GM12878 (cell line): ENCODE measurements at regions not wholly inside any gene's neighbourhood (a gene's known extent, or its start where the extent isn't known, plus 50 kb on each side); places are given as distances from the start of the nearest gene placed in this dataset.
"Not testable (repeated sequence)": the region's sequence is repeated elsewhere in the genome, so short reads cannot be mapped to it uniquely, and the experiment has no call there.

Experiments used
- ATAC-seq: fragments of 200-7000 bp; cut with Tn5 transposase; 3 replicates; pipeline ENCODE4 v1.9.1; 2020; ENCODE audit warnings: mild to moderate bottlenecking, moderate library complexity
- BruUV-seq: library from RNA; stranded (reverse); fragments of 400-500 nt; replicated peaks from 2 replicates; lab custom pipeline; 2021; lab: Mats Ljungman, UMichigan
- CTCF ChIA-PET: fragments of 300-600 bp; sonication (Branson Sonifier 250); formaldehyde crosslinking; extraction: SDS; loops from one replicate; lab custom pipeline; 2021; ENCODE audit warnings: inconsistent platforms; lab: Yijun Ruan, JAX
- POLR2A ChIA-PET: fragments of 350-600 bp; formaldehyde crosslinking; extraction: SDS; loops from one replicate; lab custom pipeline; 2021; ENCODE audit warnings: inconsistent platforms; lab: Charles Lee
- RAD21 ChIA-PET: fragments of 300-600 bp; sonication (Branson Sonifier 250); formaldehyde crosslinking; loops from one replicate; lab custom pipeline; 2023; ENCODE audit warnings: antibody characterized with exemption; ENCODE audit not compliant: unreplicated experiment; lab: Charles Lee
- SMC1A ChIA-PET: fragments of 300-600 bp; sonication (Branson Sonifier 250); formaldehyde crosslinking; loops from one replicate; lab custom pipeline; 2023; ENCODE audit not compliant: unreplicated experiment, uncharacterized antibody; lab: Charles Lee
- DNase-seq: peaks from one replicate; pipeline ENCODE4 v3.0.0-alpha.2; 2011; ENCODE audit warnings: low read depth, low spot score
- FAIRE-seq: peaks from 3 replicates; lab custom pipeline; 2011; peaks lifted over from hg19 to GRCh38; lab: Jason Lieb, UNC
- H2AFZ ChIP-seq: 2 replicates; pipeline ENCODE4 v1.6.0; 2011; ENCODE audit warnings: low read depth, low read length, control low read depth; ENCODE audit not compliant: control insufficient read depth
- H3K27ac ChIP-seq: 2 replicates; pipeline ENCODE4 v1.5.1; 2011; ENCODE audit warnings: control low read depth; ENCODE audit not compliant: control insufficient read depth, insufficient read depth
- H3K27me3 ChIP-seq, 2 experiments: replicated peaks in 1 of 2; 2 replicates each; pipeline versions ENCODE4 v1.6.0 to v1.6.1; 2011; ENCODE audit warnings: low read length in 1 of 2; ENCODE audit not compliant: control insufficient read depth in 2 of 2, insufficient read depth in 2 of 2
- H3K36me3 ChIP-seq, 2 experiments: 2 replicates each; pipeline ENCODE4 v1.5.1; 2011; ENCODE audit warnings: low read length in 1 of 2; ENCODE audit not compliant: control insufficient read depth in 2 of 2, insufficient read depth in 2 of 2
- H3K4me1 ChIP-seq: 2 replicates; pipeline ENCODE4 v1.6.1; 2011; ENCODE audit warnings: mild to moderate bottlenecking, low read length, moderate library complexity, mixed read lengths; ENCODE audit not compliant: control insufficient read depth, insufficient read depth
- H3K4me2 ChIP-seq: 2 replicates; pipeline ENCODE4 v1.6.0; 2011; ENCODE audit warnings: control low read depth; ENCODE audit not compliant: control insufficient read depth, insufficient read depth
- H3K4me3 ChIP-seq: fragments of 200-600 bp; sonication (generic); 2 replicates; pipeline ENCODE4 v1.5.1; 2016
- H3K79me2 ChIP-seq: 2 replicates; pipeline ENCODE4 v1.6.0; 2011; ENCODE audit warnings: low read length; ENCODE audit not compliant: control insufficient read depth, insufficient read depth
- H3K9ac ChIP-seq: 2 replicates; pipeline ENCODE4 v1.8.0; 2011; ENCODE audit warnings: low read length, control low read depth, mixed read lengths; ENCODE audit not compliant: control insufficient read depth, insufficient read depth
- H3K9me3 ChIP-seq: replicated peaks from 3 replicates; pipeline ENCODE4 v1.5.1; 2011; ENCODE audit warnings: mild to moderate bottlenecking, low read length; ENCODE audit not compliant: control insufficient read depth, insufficient read depth
- H4K20me1 ChIP-seq: 2 replicates; pipeline ENCODE4 v1.6.0; 2011; ENCODE audit not compliant: control insufficient read depth, insufficient read depth
- CBFB ChIP-seq: IDR thresholded peaks from 2 replicates; pipeline ENCODE4 v1.6.1; 2016; ENCODE audit warnings: antibody characterized with exemption, low read depth
- CBX3 ChIP-seq: fragments of 200-600 bp; sonication (generic); IDR thresholded peaks from 2 replicates; pipeline ENCODE4 v1.6.1; 2016; ENCODE audit warnings: low read depth, borderline replicate concordance
- EZH2 ChIP-seq: IDR thresholded peaks from 2 replicates; pipeline ENCODE4 v1.6.1; 2012; ENCODE audit warnings: low read depth, mild to moderate bottlenecking, control low read depth, inconsistent platforms, low read length, borderline replicate concordance; ENCODE audit not compliant: control insufficient read depth
- PAX8 ChIP-seq: fragments of 450-650 bp; IDR thresholded peaks from 2 replicates; pipeline ENCODE4 v1.6.1; 2017; ENCODE audit warnings: mild to moderate bottlenecking, moderate library complexity
- RBBP5 ChIP-seq: fragments of 200-600 bp; sonication (generic); conservative IDR thresholded peaks from 2 replicates; pipeline ENCODE4 v1.6.1; 2016
- SIX5 ChIP-seq: IDR thresholded peaks from 2 replicates; pipeline ENCODE4 v1.6.1; 2011; ENCODE audit warnings: mild to moderate bottlenecking, low read depth, low read length, moderate library complexity; ENCODE audit not compliant: severe bottlenecking
- SREBF2 ChIP-seq: IDR thresholded peaks from 2 replicates; pipeline ENCODE4 v1.6.1; 2012; ENCODE audit warnings: mild to moderate bottlenecking, low read length
- STAT1 ChIP-seq: fragments of 450-650 bp; conservative IDR thresholded peaks from 2 replicates; pipeline ENCODE4 v1.6.1; 2014; ENCODE audit warnings: antibody characterized with exemption, mild to moderate bottlenecking
- WRNIP1 ChIP-seq: IDR thresholded peaks from 2 replicates; pipeline ENCODE4 v1.6.1; 2011; ENCODE audit warnings: low read depth, low read length, improper control_type of control experiment, borderline replicate concordance
- ZBED1 ChIP-seq: IDR thresholded peaks from 2 replicates; pipeline ENCODE4 v1.6.1; 2016; ENCODE audit warnings: borderline replicate concordance
- ZNF207 ChIP-seq: fragments of 450-650 bp; IDR thresholded peaks from 2 replicates; pipeline ENCODE4 v1.6.1; 2014; ENCODE audit warnings: antibody characterized with exemption, mild to moderate bottlenecking, borderline replicate concordance
- WGBS: methylation state at CpG from one replicate; pipeline ENCODE4 v1.1.6; 2016; ENCODE audit warnings: low lambda C conversion rate; ENCODE audit not compliant: insufficient replicate concordance, insufficient coverage; ENCODE audit errors: missing lambda C conversion rate; 5-methylcytosine and 5-hydroxymethylcytosine counted together
- in situ Hi-C: fragments of 300-500 bp; cut with MboI; formaldehyde crosslinking; loops from 9 replicates; pipeline ENCODE4 v1.14.3; 2018; ENCODE audit warnings: mixed read lengths
- intact Hi-C: fragments of 100-400 bp; cut with micrococcal nuclease; formaldehyde crosslinking; loops from one replicate; pipeline ENCODE4 v1.14.2; 2022; ENCODE audit not compliant: unreplicated experiment
- TF ChIP-seq, protein P1 (sequence below): fragments of 150-350 bp; IDR thresholded peaks from 2 replicates; pipeline ENCODE4 v1.6.1; 2014; ENCODE audit warnings: mild to moderate bottlenecking, low read depth, low read length
- TF ChIP-seq, protein P2 (sequence below): fragments of 450-650 bp; formaldehyde crosslinking; IDR thresholded peaks from 2 replicates; pipeline ENCODE4 v1.5.0; 2022; ENCODE audit warnings: mild to moderate bottlenecking, missing genetic modification characterization

DNA sequence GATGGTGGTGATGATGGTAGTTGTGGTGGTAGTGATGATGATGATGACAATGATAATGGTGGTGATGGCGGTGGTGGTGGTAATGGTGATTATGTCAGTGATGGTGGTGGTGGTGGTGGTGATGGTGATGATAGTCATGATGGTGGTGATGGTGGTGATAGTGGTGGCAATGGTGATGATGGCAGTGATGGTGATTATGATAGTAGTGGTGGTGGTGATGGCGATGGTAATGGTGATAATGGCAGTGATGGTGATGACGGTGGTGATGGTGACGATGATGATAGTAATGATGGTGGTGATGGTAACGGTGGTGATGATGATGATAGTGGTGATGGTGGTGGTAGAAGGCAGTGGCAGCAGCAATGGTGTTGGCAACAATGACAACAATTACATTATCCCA is 55.3 kb downstream of the RBFOX3 start:
- in situ Hi-C loops (no loop called here), intact Hi-C loops (no loop called here)
- CTCF ChIA-PET: no interaction called here
- H3K36me3 ChIP-seq: no peaks in the 10 kb centered on the region
- DNase-seq (no peak), FAIRE-seq (no peak), ATAC-seq (no peak)
- WGBS: 61% methylated on average over 5 of the region's 5 CpGs
- no peak overlapping the region for H3K9ac ChIP-seq
- no peaks in the 10 kb centered on the region; a peak in 1 of 4 replicates for H3K27me3 ChIP-seq
- H2AFZ ChIP-seq: no peak overlapping the region
- H3K4me2 ChIP-seq: no peak overlapping the region
- no peaks in the 10 kb centered on the region for H3K79me2 ChIP-seq
- no peak overlapping the region for H3K27ac ChIP-seq
- H4K20me1 ChIP-seq: no peaks in the 10 kb centered on the region
- no peaks in the 10 kb centered on the region; the same call in 2 of the 3 replicates for H3K9me3 ChIP-seq
- RAD21 ChIA-PET: no interaction called here
- SMC1A ChIA-PET: no interaction called here
- H3K4me1 ChIP-seq: no peaks in the 10 kb centered on the region
- POLR2A ChIA-PET: no interaction called here
- TF ChIP-seq WRNIP1 (no peak), SREBF2 (no peak), STAT1 (no peak), ZNF207 (no peak), PAX8 (no peak), CBX3 (no peak), ZBED1 (no peak), RBBP5 (no peak), SIX5 (no peak), EZH2 (no peak), CBFB (no peak)
- TF ChIP-seq, protein P1, sequence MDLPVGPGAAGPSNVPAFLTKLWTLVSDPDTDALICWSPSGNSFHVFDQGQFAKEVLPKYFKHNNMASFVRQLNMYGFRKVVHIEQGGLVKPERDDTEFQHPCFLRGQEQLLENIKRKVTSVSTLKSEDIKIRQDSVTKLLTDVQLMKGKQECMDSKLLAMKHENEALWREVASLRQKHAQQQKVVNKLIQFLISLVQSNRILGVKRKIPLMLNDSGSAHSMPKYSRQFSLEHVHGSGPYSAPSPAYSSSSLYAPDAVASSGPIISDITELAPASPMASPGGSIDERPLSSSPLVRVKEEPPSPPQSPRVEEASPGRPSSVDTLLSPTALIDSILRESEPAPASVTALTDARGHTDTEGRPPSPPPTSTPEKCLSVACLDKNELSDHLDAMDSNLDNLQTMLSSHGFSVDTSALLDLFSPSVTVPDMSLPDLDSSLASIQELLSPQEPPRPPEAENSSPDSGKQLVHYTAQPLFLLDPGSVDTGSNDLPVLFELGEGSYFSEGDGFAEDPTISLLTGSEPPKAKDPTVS: no peak
- TF ChIP-seq, protein P2, sequence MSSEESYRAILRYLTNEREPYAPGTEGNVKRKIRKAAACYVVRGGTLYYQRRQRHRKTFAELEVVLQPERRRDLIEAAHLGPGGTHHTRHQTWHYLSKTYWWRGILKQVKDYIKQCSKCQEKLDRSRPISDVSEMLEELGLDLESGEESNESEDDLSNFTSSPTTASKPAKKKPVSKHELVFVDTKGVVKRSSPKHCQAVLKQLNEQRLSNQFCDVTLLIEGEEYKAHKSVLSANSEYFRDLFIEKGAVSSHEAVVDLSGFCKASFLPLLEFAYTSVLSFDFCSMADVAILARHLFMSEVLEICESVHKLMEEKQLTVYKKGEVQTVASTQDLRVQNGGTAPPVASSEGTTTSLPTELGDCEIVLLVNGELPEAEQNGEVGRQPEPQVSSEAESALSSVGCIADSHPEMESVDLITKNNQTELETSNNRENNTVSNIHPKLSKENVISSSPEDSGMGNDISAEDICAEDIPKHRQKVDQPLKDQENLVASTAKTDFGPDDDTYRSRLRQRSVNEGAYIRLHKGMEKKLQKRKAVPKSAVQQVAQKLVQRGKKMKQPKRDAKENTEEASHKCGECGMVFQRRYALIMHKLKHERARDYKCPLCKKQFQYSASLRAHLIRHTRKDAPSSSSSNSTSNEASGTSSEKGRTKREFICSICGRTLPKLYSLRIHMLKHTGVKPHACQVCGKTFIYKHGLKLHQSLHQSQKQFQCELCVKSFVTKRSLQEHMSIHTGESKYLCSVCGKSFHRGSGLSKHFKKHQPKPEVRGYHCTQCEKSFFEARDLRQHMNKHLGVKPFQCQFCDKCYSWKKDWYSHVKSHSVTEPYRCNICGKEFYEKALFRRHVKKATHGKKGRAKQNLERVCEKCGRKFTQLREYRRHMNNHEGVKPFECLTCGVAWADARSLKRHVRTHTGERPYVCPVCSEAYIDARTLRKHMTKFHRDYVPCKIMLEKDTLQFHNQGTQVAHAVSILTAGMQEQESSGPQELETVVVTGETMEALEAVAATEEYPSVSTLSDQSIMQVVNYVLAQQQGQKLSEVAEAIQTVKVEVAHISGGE: no peak
- TF ChIP-seq, all 136 proteins: peak for 0
- BruUV-seq: no TSS peak
- H3K4me3 ChIP-seq: no peak overlapping the region

DNA sequence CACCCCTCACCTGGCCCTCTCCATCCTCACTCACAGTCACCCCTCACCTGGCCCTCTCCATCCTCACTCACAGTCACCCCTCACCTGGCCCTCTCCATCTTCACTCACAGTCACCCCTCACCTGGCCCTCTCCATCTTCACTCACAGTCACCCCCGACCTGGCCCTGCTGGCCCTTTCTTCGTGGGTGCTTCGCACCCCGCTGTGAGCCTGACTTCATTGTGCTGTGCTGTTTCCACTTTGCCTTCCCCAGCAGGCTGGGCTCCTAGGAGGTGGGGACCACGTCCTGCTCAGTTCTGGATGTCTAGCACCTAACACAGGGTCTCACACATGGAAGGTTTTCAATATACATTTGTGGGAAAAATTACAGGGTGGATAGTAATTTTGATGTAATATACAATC is 56.5 kb downstream of the RBFOX3 start:
- H3K4me2 ChIP-seq, H3K9me3 ChIP-seq, DNase-seq, CTCF ChIA-PET, intact Hi-C loops, H3K27me3 ChIP-seq, in situ Hi-C loops, SMC1A ChIA-PET, H3K27ac ChIP-seq, FAIRE-seq, H3K36me3 ChIP-seq, H3K9ac ChIP-seq, H3K4me1 ChIP-seq, BruUV-seq, POLR2A ChIA-PET, H4K20me1 ChIP-seq, H3K79me2 ChIP-seq, H3K4me3 ChIP-seq, H2AFZ ChIP-seq, ATAC-seq, RAD21 ChIA-PET: not testable (repeated sequence)
- 45% methylated on average over 5 of the region's 5 CpGs for WGBS
